CD4-positive, alpha-beta T cell treated with Interleukin-1 beta for 1 hour (primary cell): ENCODE measurements at regions not wholly inside any gene's neighbourhood (a gene's known extent, or its start where the extent isn't known, plus 50 kb on each side); places are given as distances from the start of the nearest gene placed in this dataset.
"Not testable (repeated sequence)": the region's sequence is repeated elsewhere in the genome, so short reads cannot be mapped to it uniquely, and the experiment has no call there.

Source experiments
- DNase-seq, 2 donors: peaks; one replicate each; pipeline ENCODE4 v3.0.0-alpha.2; 2020 to 2022

GRCh38 chr22:40094485-40094884 lies 83.2 kb upstream of the TNRC6B start:
- peak in 1 of 2 donors; percentile 15 for DNase-seq

- not testable (repeated sequence) for DNase-seq
Measured at GRCh38 chr22:40099887-40100286, 77.8 kb upstream of the TNRC6B start.

- no peak for DNase-seq
Measured at GRCh38 chr22:40105755-40106154, 72.0 kb upstream of the TNRC6B start.

- peak in 1 of 2 donors; percentile 15 for DNase-seq
Measured at GRCh38 chr22:40107244-40107643, 70.5 kb upstream of the TNRC6B start.

GRCh38 chr22:40107851-40108378 lies 69.8 kb upstream of the TNRC6B start:
- DNase-seq, result no peak

- DNase-seq, result no peak
Measured at GRCh38 chr22:40108396-40108795, 69.3 kb upstream of the TNRC6B start.

GRCh38 chr22:40108926-40109325 lies 68.8 kb upstream of the TNRC6B start:
- DNase-seq, result not testable (repeated sequence)

GRCh38 chr22:40111451-40111850 lies 66.3 kb upstream of the TNRC6B start:
- DNase-seq, result no peak

- no peak for DNase-seq
Measured at GRCh38 chr22:40112595-40112994, 65.1 kb upstream of the TNRC6B start.

GRCh38 chr22:40113696-40114095 lies 64.0 kb upstream of the TNRC6B start:
- DNase-seq, result no peak

GRCh38 chr22:40114411-40114810 lies 63.3 kb upstream of the TNRC6B start:
- DNase-seq, result no peak

GRCh38 chr22:40116496-40117200 lies 61.1 kb upstream of the TNRC6B start:
- DNase-seq, result peak; percentile 56 to 62

GRCh38 chr22:40118979-40119378 lies 58.7 kb upstream of the TNRC6B start:
- DNase-seq, result no peak

GRCh38 chr22:40120848-40121247 lies 56.9 kb upstream of the TNRC6B start:
- DNase-seq, result no peak

GRCh38 chr22:40121461-40121860 lies 56.3 kb upstream of the TNRC6B start:
- peak in 1 of 2 donors; percentile 34 for DNase-seq

- no peak for DNase-seq
Measured at GRCh38 chr22:40122792-40123191, 54.9 kb upstream of the TNRC6B start.

- DNase-seq, result no peak
Measured at GRCh38 chr22:40123387-40123786, 54.3 kb upstream of the TNRC6B start.
